HG03025 (cell line): ENCODE measurements at regions not wholly inside any gene's neighbourhood (a gene's known extent, or its start where the extent isn't known, plus 50 kb on each side); places are given as distances from the start of the nearest gene placed in this dataset.

Experiments
- ATAC-seq: cut with Tn5 transposase; IDR thresholded peaks from one replicate; pipeline ENCODE4 v1.9.1; 2021; ENCODE audit warnings: mild to moderate bottlenecking, moderate library complexity; ENCODE audit not compliant: unreplicated experiment, low FRiP score

DNA sequence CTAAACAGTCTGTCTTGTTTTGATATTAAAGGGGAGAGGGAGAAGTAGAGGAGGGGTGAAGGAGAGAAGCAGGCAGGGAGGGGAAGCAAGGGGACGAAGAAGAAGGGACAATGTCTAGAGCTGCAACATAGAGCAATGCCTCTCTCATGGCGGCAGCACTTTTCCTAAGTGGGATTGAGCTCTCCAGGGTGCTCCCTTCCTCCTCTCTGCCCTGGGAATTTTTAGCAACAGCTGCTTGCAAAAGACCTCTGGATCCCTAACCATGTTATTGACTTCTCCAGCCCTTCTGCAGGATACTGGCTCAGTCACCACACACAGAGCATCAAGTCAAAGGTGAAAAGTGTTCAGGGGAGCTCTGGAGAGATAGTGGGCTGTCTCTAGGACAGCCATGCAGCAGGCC lies 734.9 kb downstream of the EPHA4 start:
- no peak for ATAC-seq

DNA sequence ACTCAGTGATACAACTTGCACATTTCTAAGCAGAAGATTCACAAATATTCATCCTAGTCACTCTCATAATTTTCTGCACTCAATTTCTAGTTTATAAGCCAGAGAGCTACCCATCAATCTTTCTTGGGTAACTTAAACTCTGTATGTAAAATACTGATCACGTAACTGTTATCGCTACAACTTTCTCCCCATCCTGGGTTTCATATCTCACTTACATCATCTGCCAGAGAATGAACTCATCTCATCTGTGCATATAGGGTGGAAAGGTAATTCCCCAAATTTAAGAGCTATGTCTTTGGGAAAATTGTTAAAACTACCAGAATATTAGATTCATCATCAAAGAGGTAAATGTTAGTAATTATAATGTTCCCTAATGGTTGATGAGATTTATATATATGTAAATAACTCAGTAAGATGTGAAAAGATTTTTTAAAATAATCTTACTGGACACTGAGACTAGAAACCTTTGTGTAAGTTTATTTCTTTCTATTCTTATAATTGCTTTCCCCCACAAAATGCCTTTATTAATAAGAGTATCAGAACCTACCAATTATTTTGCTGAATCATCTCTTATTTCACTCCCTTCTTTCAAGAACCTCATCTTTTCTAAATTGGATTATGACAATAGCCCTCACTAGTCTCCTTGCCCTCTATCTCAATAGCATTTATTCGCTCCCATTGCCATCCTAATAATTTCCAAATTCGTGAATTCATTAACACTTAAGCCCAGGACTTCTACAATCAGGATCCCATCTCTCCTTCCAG lies 729.0 kb downstream of the EPHA4 start:
- ATAC-seq = no peak

DNA sequence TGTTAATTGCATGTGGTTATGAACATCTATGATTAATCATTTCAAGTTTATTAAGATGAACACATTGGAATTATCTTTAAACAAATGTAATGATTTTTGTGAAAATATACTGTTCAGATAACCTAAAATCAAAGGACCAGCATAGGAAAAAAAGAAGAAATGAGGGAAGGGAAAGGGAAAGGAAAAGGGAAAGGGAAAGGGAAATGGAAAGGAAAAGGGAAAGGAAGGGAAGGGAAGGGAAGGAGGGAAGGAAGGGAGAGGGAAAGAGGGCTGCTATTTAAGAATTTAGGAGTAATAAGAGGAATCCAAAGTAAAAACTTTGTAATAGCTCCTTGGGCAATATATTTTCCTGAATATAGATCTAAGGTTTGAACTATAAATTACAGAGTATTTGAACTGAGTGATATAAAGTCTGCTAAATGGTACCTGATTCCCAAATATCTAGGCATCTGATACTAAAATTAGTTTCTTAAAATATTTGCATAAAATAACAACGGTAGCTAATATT lies 726.3 kb downstream of the EPHA4 start:
- ATAC-seq = no peak

DNA sequence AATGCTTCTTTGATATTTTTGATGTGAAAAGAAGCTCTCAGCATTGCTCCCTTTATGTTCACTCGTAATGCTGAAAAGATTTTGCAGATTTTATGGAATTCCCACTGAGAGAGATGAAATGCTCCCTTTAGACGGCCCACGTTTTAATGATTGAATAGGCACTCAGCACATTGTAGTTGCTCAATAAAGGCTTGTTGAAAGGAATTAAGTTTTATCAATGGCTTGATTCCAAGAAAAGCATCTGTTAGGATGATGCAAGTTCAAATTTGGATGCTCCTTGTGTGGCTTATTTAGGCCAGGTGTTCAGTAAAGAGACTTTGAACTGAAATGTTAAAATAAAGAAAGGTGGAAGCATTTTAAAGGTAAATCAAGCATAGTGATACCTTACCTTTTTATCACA lies 725.1 kb downstream of the EPHA4 start:
- ATAC-seq = no peak

DNA sequence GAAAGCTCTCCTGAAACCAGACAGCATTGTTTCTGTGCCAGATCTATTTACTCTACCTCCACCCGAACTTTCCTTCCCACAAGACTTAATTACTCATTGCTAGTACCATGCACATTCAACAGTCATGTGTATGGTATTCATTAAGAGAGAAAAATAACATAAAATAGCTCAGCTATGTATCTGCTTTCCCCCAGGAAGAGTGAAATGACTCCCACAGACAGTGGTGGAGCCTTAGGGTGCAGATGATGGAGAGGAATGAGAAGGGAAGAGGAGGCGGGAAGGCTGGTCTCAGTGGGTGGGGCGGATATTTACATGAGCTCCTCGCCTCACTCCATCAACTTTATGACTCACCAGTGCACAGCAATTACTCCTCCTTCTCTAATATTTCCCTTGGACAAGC lies 724.5 kb downstream of the EPHA4 start:
- ATAC-seq = no peak

DNA sequence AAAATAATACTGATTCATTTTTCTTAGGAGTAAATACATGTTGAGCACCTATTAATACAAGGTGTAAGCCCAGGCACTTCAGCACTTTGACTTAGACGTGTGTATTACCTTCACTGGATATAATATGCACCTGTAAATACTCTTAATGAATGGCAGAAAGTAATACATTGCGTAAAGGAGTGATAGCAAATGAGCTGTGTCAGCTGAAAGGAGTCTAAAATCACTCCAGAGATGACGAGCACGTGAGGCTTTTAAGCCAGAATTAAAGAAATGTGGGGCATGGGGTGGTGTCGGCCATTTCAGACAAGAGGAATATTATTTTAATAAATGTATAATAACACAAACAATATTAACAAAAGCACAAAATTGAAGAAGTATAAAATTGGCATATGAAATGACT lies 722.7 kb downstream of the EPHA4 start:
- no peak for ATAC-seq

DNA sequence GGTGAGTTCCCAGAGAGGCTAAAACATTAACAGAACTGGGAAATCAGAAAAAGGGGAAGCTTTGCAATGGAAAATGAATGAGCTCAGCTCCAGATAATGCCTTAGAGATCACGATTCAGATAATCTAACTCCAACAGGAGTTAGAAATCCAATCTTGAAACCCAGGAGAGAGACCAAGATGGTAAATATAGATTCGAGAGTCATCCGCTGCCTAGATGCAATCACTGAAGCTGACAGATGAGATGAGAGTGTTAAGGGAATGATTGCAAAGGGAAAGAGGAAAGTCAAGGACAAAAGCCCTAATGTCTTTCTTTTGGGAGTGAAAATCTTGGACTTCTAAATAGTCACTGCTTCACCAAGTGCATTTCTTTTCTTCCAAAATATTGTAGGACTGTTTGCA lies 722.0 kb downstream of the EPHA4 start:
- ATAC-seq = no peak

DNA sequence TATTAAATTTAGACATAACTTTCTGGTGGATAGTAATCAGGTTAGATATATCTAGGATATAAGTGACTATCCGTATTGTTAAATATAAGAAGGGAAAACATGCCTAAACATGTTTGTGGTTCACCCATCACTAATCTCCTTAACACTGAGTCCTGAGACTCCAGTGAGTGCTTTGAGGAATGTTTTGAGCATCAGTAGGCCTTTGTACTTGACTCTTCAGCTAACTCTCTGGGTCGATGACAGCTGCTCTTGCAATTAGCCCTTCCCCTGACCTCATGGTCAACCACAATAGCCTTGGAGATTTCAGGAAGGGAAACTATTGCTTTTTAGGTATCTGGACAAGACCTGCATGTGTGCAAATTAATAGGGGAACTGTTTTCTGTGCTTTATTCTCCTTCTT lies 716.8 kb downstream of the EPHA4 start:
- no peak for ATAC-seq

DNA sequence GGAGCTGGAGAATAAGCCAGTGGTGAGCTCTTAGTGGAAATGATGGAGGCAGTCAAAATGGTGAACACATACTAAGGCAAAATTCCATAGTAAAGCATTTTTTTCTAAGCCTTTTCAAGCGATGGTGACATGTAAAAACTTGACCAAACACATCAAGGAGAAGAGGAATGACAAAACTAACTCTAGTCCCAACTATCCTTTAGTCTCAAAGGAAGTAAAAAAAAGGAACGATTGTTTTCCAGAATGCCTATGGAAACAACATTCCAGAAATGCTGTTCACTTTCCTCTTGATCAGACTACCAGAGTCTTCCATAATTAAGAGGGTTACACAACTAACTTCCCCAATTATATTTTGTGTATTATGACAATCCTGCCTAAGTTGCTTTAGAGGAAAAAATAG lies 715.6 kb downstream of the EPHA4 start:
- no peak for ATAC-seq

DNA sequence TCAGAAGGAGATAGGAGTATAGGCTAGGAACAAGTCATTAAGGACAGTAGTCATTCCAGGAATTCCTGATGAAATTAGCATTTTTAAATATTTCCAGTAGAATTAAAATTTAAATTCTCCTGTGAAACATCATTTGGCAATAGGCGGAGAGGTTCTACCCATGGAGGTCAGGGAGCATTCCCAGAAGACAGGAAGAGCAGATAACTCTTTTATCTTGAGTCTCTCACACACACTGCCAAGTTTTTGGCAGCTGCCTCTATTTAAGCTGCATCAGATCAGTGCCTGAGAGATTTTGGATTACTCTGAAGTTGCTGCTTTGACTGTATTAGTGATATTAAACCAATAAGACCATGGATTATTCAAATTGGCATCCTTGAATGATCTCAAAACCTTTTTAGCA lies 714.7 kb downstream of the EPHA4 start:
- ATAC-seq = no peak

DNA sequence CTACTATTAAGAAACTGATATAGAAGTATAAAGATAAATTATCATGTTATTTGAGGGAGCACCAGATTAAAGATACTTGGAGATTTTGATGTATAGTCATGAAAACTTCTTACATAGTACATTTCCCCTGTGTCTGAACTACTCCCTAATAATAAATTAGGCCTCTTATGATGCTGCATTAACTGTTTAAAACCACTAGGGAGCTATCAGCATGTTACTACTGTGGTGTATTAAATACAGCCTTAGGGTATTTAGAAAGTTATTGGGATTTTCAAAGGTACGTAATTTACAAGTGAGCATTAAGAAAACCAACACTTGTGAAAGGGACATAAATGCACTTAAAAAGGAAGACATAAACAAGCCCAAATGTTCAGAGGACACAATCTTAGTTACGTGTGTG lies 714.0 kb downstream of the EPHA4 start:
- no peak for ATAC-seq

DNA sequence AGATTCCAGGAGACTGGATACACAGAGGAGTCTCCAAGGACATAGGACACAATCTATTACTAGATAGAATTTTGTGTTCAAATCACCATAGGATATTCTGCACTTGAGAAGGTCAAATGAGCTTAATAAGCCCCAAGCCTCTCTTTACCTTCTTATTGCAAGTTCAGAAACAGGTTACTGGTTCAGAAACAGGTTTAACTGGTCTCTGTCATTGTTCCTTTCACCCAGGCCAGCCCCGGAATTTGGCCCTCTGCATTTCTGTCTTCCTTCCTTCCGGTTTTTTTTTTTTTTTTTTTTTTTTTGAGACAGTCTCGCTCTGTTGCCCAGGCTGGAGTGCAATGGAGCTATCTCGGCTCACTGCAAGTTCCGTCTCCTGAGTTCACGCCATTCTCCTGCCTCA lies 700.2 kb downstream of the EPHA4 start:
- no peak for ATAC-seq

DNA sequence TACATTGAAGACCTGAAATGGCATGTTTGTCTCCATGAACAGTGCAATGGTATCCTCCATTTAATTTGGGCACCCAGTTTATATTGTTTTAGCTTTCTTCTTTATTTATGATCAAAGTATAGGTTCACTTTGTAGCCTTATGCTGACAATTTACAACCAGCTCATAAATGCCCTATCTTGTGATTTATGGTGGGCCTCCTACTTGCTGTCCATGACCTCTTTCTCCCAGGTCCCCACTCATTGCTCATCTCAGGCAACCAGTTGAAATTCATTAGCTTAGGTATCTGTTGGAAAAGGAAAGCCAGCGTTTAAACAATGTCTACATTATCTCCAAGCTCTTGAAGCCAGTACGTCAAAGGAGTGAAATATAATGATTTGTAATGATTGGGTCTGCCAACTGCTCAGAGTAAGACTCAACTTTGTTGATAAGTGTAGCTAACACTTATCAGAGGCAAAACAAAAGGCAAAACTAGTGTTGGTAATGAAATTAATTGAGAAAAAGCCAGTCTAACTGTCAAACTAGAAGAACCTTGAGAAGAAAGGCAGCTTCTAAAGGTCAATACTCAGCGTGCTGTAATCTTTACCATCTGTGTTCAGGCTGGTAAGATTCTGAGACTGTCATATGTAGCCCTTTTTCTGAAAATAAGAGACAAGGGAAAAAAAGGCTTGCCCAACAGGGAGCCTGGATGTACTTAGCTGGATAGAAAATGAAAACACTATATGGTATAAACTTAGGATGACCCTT lies 695.9 kb downstream of the EPHA4 start:
- ATAC-seq = no peak

DNA sequence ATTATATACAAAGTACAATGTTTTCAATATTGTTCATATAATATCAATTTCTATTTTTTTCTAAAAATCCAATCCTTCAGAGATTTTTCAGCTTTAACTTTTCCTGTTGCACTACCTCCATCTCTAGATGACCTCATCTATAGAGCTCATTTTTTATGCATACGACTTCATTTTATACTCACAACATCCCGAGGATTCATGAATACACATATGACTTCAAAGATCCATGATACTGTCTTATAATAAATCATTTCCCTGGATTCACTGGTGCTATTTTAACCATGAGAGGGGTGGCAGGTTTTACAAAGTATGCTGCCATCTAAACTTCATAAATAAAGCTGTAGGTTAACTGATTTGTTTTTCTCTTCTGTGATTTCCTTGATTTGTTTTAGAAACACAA lies 694.6 kb downstream of the EPHA4 start:
- ATAC-seq = no peak

DNA sequence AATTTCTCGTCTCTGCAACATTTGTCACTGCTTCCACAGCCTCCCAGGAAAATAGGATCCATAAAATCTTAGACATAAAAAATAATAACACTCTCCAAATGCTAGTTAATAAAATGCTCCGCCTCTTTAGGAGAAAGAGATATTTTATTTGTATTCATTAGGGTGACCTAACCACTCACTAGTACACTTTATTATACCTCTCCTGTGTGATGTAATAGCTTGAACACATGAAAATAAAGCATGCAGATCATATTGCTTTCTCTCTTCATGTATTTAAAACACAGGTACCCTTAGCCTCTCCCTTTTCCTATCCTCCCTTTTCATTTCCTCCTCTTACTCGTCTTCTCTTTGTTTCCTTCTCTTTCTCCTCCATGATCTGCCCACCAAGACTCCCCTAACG lies 694.2 kb downstream of the EPHA4 start:
- ATAC-seq = no peak

DNA sequence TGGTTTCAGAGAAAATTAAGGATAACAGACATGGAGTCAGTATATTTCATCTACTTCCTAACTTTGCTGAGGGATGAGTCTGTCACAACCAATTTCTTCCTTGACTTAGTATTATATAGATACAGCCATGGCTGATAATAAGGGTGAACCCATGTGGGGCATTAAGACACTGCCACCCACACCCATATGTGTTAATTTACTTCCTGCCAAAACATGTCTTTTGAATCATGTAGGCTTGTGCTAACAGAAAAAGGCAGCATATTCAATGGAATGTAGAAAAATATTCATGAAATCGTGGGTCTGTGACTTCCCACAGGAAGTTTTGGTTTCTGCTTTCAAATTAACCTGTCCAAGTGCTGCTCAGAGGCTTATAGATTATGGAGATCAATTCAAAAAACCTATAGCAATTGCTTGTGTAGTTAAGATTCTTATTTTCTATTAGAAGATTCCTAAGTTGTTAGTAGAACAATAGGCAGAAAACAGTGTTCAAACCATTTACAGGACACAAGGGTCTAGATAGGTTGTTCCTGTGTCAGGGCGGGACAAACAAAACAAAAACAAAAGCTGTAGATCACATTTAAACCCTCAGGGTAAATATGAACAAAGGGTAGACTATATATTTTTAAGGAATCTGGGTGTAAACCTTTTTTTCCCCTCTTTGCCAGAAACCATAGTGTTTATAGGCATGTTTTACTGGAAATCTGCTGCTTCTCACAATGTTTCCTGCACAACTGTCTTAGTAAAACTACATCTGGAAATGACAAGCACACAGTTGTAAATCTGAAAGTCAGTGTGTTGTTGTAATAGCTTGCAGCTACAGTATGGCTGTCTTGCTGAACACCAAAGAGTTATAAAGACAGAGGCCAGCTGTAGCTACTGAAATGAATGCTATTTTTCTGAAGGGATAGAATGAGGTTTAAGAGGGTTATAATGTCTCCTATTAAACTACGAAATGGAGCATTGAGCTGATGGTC lies 691.2 kb downstream of the EPHA4 start:
- no peak for ATAC-seq

DNA sequence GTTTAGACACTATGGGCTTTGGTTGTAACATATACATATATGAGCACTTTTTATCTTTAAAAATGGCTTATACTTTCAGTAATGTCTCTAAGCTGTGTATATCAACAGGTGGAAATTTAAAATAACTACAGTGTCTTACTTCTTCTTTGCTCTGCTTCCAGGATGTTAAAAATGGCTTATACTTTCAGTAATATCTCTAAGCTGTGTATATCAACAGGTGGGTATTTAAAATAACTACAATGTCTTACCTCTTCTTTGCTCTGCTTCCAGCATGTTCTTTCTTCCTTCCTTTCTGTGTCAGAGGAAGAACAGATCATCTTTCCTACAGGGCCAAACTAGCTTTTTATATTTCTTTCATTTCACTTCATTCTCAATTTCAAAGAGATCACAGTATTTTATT lies 689.6 kb downstream of the EPHA4 start:
- ATAC-seq = no peak

DNA sequence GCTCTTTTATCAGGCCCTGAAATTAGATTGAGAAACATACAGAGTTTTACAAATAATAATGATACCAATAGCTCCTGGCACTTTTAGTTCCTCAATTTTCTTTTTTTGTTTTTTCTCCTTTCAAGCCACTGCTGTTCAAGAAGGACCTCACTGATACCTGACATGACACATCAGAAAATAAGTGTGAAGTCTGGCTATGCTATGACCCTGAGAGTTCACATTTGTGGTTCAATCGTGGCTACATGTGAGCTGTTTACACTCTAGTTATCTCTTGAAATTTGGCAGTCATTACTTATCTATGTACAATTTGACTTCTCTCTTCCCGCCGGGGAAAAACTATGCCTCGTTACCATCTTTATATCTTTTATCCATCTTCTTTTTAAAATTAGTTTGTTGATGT lies 686.5 kb downstream of the EPHA4 start:
- no peak for ATAC-seq

DNA sequence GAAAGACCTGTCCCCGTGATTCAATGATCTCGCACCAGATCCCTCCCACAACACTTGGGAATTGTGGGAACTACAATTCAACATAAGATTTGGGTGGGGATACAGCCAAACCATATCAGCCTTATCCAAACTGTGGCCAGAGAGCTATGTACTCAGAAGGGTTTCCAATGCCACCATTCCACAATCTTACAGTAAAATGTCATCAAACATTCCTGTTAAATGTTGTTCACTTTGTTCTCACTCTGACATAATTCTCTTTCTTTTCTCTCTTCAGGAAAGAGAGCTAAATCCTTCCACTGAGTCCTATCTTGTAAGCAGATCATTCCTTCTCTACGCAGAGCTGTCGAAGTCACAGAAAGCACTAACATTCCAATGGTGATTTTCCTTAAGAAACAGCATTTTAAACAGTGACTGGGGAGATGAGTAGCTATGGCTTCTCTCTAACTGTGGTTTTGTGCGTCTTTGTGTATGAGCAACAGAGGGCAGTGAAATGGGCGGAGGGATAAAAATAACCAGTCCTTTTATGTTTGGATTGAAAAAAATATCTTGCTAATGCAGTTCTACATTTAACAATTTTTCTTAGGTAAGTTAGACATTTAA lies 684.7 kb downstream of the EPHA4 start:
- no peak for ATAC-seq

DNA sequence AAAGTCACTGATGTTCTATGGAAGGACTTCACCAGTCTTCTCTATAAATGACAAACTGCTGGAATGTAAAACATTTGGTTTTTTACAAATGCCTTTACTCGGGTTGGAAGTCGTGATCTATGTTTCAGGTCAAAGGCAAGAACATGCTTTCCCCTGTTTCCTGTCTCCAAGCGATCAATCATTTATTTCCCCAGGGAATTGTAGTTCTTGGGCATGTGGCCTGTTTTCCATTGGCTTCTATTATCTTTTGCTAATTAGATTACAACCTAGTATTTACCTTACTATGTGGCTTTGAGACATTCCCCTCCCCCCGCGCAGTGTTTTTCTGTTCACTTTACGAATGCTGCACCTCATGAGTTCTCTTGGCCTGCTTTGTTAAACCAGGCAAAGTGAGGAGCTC lies 684.2 kb downstream of the EPHA4 start:
- ATAC-seq = no peak

DNA sequence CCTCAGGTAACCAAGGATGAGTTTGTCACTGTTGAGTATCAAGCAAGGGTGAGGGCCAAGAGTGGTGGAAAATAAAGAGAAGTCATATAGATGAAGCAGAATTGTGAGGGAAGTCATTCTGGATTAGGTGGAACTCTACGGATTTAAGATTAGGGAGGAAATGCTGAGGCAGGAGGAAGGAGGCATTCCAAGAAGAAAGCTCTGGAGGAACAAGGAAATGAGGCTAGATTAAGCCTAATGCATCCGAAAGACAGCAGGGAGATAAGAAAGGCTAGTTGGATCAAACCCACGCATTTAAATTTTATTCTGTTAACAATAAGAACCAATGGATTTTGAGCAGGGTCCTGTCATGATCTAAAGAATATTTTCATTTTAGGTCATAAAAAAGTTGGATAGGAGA lies 681.2 kb downstream of the EPHA4 start:
- no peak for ATAC-seq
